ENCODE measurements at regions not wholly inside any gene's neighbourhood (a gene's known extent, or its start where the extent isn't known, plus 50 kb on each side); places are given as distances from the start of the nearest gene placed in this dataset.

DNA sequence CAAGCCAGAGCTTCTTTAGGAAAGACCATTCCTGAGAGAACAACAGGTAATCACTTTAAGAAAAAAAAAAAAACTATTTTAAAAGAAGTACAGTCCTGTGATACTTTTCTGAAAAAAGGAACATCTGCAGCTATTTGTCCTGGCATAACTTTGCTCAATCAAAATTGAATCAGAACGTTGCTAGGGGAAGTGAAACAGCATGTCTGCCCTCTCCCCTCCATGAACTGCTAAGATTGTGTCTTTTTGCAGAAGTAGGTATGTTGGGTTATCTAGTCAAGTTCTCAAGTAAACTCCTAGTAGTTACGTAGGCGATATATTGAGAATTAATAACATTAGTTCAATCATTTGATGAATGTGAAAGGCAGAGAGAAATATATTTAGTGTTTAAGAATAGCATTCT lies 1013.3 kb downstream of the TUSC7 start:
- ATAC-seq (peak in 3 of 4 donors; percentile 36 to 52 (median 48)), DNase-seq (no peak)
- intact Hi-C loops (cut with DNase I), result no loop called here
- Histone ChIP-seq H3K4me3 (no peak overlapping the region), H3K27me3 (no peaks in the 10 kb centered on the region), H3K9me3 (no peaks in the 10 kb centered on the region), H3K4me1 (no peaks in the 10 kb centered on the region), H3K36me3 (no peaks in the 10 kb centered on the region), H3K27ac (no peak overlapping the region)
- no peak for TF ChIP-seq POLR2A (IDR thresholded peaks at IDR 0.05)
- TF ChIP-seq, protein P1, sequence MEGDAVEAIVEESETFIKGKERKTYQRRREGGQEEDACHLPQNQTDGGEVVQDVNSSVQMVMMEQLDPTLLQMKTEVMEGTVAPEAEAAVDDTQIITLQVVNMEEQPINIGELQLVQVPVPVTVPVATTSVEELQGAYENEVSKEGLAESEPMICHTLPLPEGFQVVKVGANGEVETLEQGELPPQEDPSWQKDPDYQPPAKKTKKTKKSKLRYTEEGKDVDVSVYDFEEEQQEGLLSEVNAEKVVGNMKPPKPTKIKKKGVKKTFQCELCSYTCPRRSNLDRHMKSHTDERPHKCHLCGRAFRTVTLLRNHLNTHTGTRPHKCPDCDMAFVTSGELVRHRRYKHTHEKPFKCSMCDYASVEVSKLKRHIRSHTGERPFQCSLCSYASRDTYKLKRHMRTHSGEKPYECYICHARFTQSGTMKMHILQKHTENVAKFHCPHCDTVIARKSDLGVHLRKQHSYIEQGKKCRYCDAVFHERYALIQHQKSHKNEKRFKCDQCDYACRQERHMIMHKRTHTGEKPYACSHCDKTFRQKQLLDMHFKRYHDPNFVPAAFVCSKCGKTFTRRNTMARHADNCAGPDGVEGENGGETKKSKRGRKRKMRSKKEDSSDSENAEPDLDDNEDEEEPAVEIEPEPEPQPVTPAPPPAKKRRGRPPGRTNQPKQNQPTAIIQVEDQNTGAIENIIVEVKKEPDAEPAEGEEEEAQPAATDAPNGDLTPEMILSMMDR (IDR thresholded peaks at IDR 0.05), result no peak
- 45% methylated on average over 3 of the region's 3 CpGs for WGBS (ENCODE audit: insufficient coverage, low coverage, low lambda C conversion rate, missing lambda C conversion rate)

DNA sequence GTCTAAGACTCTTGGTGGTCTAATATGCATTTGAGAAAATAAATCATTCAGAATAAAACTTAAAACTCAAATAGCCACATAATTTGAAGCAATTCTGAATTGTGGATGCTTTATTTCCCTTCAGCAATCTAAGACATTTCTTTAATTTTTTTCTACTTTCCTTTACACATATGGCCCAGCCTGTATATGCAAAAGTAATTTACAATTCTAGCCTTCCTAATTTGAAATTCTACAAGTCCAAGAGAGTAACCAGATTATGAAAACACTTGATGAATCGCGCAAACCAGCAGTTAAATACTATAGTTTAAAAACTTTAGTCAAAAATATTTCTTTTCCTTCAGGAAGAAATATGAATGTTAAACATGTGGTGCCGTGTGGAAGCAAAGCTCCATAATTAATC lies 1014.2 kb downstream of the TUSC7 start:
- intact Hi-C loops (cut with DNase I), result no loop called here
- Histone ChIP-seq H3K36me3 (no peaks in the 10 kb centered on the region), H3K4me3 (no peak overlapping the region), H3K27me3 (no peaks in the 10 kb centered on the region), H3K4me1 (no peaks in the 10 kb centered on the region), H3K9me3 (no peaks in the 10 kb centered on the region), H3K27ac (no peak overlapping the region)
- DNase-seq (no peak), ATAC-seq (no peak)
- 70% methylated on average over 3 of the region's 3 CpGs for WGBS (ENCODE audit: insufficient coverage, low coverage, low lambda C conversion rate, missing lambda C conversion rate)
- TF ChIP-seq, protein P1 (IDR thresholded peaks at IDR 0.05), result no peak
- no peak for TF ChIP-seq POLR2A (IDR thresholded peaks at IDR 0.05)

DNA sequence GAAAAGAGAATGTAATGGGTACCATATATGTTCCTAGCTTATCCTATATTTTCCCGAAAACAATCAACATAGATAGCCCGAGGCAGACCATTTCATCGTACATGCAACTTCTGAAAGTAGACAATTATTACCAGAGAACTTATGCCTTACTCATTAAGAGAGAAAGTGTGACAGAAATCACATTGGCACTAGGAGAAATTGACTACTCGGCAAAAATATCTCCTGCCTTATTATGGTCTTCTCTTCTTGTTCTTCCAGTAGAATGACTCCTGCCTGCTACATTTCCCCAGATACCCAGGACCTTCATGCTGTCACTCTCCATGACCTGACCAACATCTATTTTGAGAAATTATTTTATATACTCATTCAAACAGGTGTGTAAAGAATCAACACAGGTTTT lies 1015.7 kb downstream of the TUSC7 start:
- Histone ChIP-seq H3K9me3 (no peaks in the 10 kb centered on the region), H3K36me3 (no peaks in the 10 kb centered on the region), H3K4me3 (no peak overlapping the region), H3K4me1 (no peaks in the 10 kb centered on the region), H3K27ac (no peak overlapping the region), H3K27me3 (no peaks in the 10 kb centered on the region)
- DNase-seq, result no peak
- no peak for ATAC-seq
- TF ChIP-seq, protein P1 (IDR thresholded peaks at IDR 0.05), result no peak
- no peak for TF ChIP-seq POLR2A (IDR thresholded peaks at IDR 0.05)
- 58% methylated on average over 4 of the region's 4 CpGs for WGBS (ENCODE audit: insufficient coverage, low coverage, low lambda C conversion rate, missing lambda C conversion rate)
- intact Hi-C loops (cut with DNase I), result no loop called here

DNA sequence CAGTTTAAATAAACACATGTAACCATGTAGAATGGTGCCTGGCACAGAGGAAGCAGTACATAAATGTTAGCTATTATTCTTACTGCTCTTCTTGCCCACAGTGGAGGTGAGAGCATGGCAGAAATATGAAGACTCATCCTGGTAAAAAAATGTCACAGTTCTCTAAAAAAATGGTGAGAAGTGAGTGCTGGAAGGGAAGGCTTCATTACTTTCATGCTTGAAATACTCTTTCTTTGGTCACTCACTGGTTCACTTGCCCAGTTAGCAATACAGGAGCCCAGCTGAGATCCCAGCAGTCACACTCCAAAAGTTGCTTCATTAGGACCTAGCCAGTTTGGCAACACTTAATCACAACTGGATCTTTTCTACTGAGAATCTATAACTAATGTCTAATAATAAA lies 1017.2 kb downstream of the TUSC7 start:
- H3K4me3 ChIP-seq, result no peak overlapping the region
- intact Hi-C loops (cut with DNase I), result no loop called here

More for the DNA sequence above, 1017.2 kb downstream of the TUSC7 start:
- no peak for ATAC-seq
- H3K36me3 ChIP-seq, result no peaks in the 10 kb centered on the region
- no peak for DNase-seq
- no peaks in the 10 kb centered on the region for H3K27me3 ChIP-seq
- no peaks in the 10 kb centered on the region for H3K9me3 ChIP-seq
- TF ChIP-seq, protein P1 (IDR thresholded peaks at IDR 0.05), result no peak
- TF ChIP-seq POLR2A (IDR thresholded peaks at IDR 0.05), result no peak
- H3K27ac ChIP-seq, result no peak overlapping the region
- no peaks in the 10 kb centered on the region for H3K4me1 ChIP-seq

All from right lobe of liver (tissue), 6 donors.